GM23338 (cell line): ENCODE measurements at regions not wholly inside any gene's neighbourhood (a gene's known extent, or its start where the extent isn't known, plus 50 kb on each side); places are given as distances from the start of the nearest gene placed in this dataset.

Source experiments
- ATAC-seq: fragments of 200-7000 bp; cut with Tn5 transposase; 3 replicates; pipeline ENCODE4 v1.9.1; 2020
- DNase-seq: peaks from one replicate; pipeline ENCODE4 v3.0.0-alpha.2; 2015; ENCODE audit warnings: low spot score
- H2AFZ ChIP-seq: fragments of 200-600 bp; sonication (generic); 2 replicates; pipeline ENCODE4 v1.8.0; 2016; ENCODE audit warnings: antibody characterized with exemption, mild to moderate bottlenecking, moderate library complexity
- H3F3A ChIP-seq: fragments of 200-600 bp; sonication (generic); replicated peaks from 2 replicates; pipeline ENCODE4 v1.8.0; 2017; ENCODE audit warnings: antibody characterized with exemption, mixed run types, low read depth
- H3K27ac ChIP-seq: fragments of 200-600 bp; sonication (generic); 2 replicates; pipeline ENCODE4 v1.6.1; 2016; ENCODE audit warnings: low read depth
- H3K27me3 ChIP-seq: fragments of 200-600 bp; sonication (generic); 2 replicates; pipeline ENCODE4 v1.8.0; 2016; ENCODE audit warnings: mild to moderate bottlenecking, mixed run types, moderate library complexity; ENCODE audit not compliant: insufficient read depth
- H3K36me3 ChIP-seq: fragments of 200-600 bp; sonication (generic); 2 replicates; pipeline ENCODE4 v1.8.0; 2016; ENCODE audit warnings: mild to moderate bottlenecking; ENCODE audit not compliant: insufficient read depth
- H3K4me1 ChIP-seq: fragments of 200-600 bp; sonication (generic); 2 replicates; pipeline ENCODE4 v1.8.0; 2016; ENCODE audit warnings: mild to moderate bottlenecking, moderate library complexity; ENCODE audit not compliant: insufficient read depth
- H3K4me2 ChIP-seq: fragments of 200-600 bp; sonication (generic); 2 replicates; pipeline ENCODE4 v1.7.1; 2017; ENCODE audit warnings: mixed run types
- H3K4me3 ChIP-seq: fragments of 200-600 bp; sonication (generic); 2 replicates; pipeline ENCODE4 v1.6.1; 2016; ENCODE audit warnings: mixed run types
- H3K79me2 ChIP-seq: fragments of 200-600 bp; sonication (generic); replicated peaks from 2 replicates; pipeline ENCODE4 v1.8.0; 2017; ENCODE audit warnings: mild to moderate bottlenecking; ENCODE audit not compliant: insufficient read depth
- H3K9me2 ChIP-seq: fragments of 200-600 bp; sonication (generic); 2 replicates; pipeline ENCODE4 v1.8.0; 2017; ENCODE audit not compliant: insufficient read depth
- H4K20me1 ChIP-seq: fragments of 200-600 bp; sonication (generic); replicated peaks from 2 replicates; pipeline ENCODE4 v1.8.0; 2017; ENCODE audit warnings: mild to moderate bottlenecking; ENCODE audit not compliant: insufficient read depth
- H3K27ac Mint-ChIP-seq: 2 replicates; pipeline ENCODE4 v1.8.0; 2020; ENCODE audit warnings: inconsistent platforms, mild to moderate bottlenecking, moderate library complexity, mixed read lengths
- H3K27me3 Mint-ChIP-seq: 3 replicates; pipeline ENCODE4 v1.8.0; 2022; ENCODE audit warnings: low read depth, mild to moderate bottlenecking, moderate library complexity, mixed read lengths, inconsistent platforms; ENCODE audit not compliant: insufficient read depth, poor library complexity
- H3K36me3 Mint-ChIP-seq: 3 replicates; pipeline ENCODE4 v1.8.0; 2021; ENCODE audit warnings: low read depth, mild to moderate bottlenecking, inconsistent platforms, moderate library complexity, mixed read lengths
- H3K4me1 Mint-ChIP-seq: 3 replicates; pipeline ENCODE4 v1.8.0; 2020; ENCODE audit warnings: mild to moderate bottlenecking, inconsistent platforms, mixed read lengths
- H3K4me3 Mint-ChIP-seq: 3 replicates; pipeline ENCODE4 v1.8.0; 2021; ENCODE audit warnings: moderate library complexity, mild to moderate bottlenecking, inconsistent platforms, mixed read lengths
- H3K9me3 Mint-ChIP-seq: 3 replicates; pipeline ENCODE4 v1.8.0; 2020; ENCODE audit warnings: moderate library complexity, mild to moderate bottlenecking, inconsistent platforms, mixed read lengths
- ETS1 ChIP-seq: IDR thresholded peaks from 2 replicates; pipeline ENCODE4 v1.6.1; 2016; ENCODE audit warnings: antibody characterized with exemption
- EZH2 ChIP-seq: fragments of 200-600 bp; sonication (generic); IDR thresholded peaks from one replicate; pipeline ENCODE4 v1.8.0; 2017; ENCODE audit warnings: antibody characterized with exemption, mild to moderate bottlenecking, low read depth; ENCODE audit not compliant: unreplicated experiment
- EZH2phosphoT487 ChIP-seq: fragments of 200-600 bp; sonication (generic); IDR thresholded peaks from one replicate; pipeline ENCODE4 v1.8.1; 2018; ENCODE audit warnings: antibody characterized with exemption; ENCODE audit not compliant: unreplicated experiment
- NANOG ChIP-seq: IDR thresholded peaks from 2 replicates; pipeline ENCODE4 v1.6.1; 2016; ENCODE audit warnings: antibody characterized with exemption, borderline replicate concordance
- STAT1 ChIP-seq: IDR thresholded peaks from one replicate; pipeline ENCODE4 v1.6.1; 2016; ENCODE audit warnings: antibody characterized with exemption; ENCODE audit not compliant: unreplicated experiment
- ZNF114 ChIP-seq: fragments of 250-450 bp; sonication (Bioruptor Pico); IDR thresholded peaks from 2 replicates; pipeline ENCODE4 v1.5.0; 2020; ENCODE audit warnings: mild to moderate bottlenecking, moderate library complexity
- ZNF331 ChIP-seq: fragments of 250-450 bp; sonication (Bioruptor Pico); IDR thresholded peaks from 2 replicates; pipeline ENCODE4 v1.5.0; 2020; ENCODE audit warnings: low read depth, mild to moderate bottlenecking, moderate library complexity
- ZNF462 ChIP-seq: fragments of 250-450 bp; sonication (Bioruptor Pico); IDR thresholded peaks from 2 replicates; pipeline ENCODE4 v1.5.0; 2020; ENCODE audit warnings: mild to moderate bottlenecking, moderate library complexity

DNA sequence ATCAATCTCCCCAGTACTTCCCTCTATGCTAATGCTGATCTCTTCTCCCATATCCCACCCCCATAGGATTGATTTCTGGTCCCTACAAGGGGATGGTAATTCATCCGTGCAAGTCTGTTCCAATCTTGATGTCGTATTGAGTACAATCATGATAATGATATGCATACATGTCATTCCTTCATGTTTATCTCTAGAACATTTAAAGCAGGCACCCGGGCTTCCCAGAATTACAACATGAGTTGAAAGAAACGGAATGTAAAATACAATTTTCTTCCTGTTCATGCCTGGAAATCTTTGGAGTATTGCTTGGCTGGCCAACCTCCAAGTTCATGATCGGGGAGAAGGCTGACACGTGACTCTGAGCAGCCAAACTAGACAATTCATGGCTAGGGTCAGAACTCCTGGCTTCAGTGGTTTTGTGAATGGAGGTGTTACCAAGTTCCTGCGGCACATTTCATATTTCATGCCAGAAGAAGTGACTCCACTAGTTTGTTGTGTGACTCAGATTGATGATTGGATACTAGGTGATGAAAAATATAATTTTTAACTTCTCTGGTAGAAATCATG, 66.6 kb downstream of the C9orf152 start:
- Mint-ChIP-seq H3K27ac (no peak overlapping the region), H3K4me3 (no peak overlapping the region), H3K36me3 (peaks cover 47% of the 10 kb centered on the region), H3K9me3 (no peaks in the 10 kb centered on the region), H3K4me1 (peaks cover 16% of the 10 kb centered on the region), H3K27me3 (peaks cover 13% of the 10 kb centered on the region)
- Histone ChIP-seq H3K36me3 (no peaks in the 10 kb centered on the region), H4K20me1 (no peaks in the 10 kb centered on the region; the same call in none of the 2 replicates), H3K4me3 (no peak overlapping the region), H3K27me3 (no peaks in the 10 kb centered on the region), H3K4me1 (no peaks in the 10 kb centered on the region), H3K79me2 (peaks cover 58% of the 10 kb centered on the region), H2AFZ (no peak overlapping the region), H3K27ac (no peak overlapping the region), H3F3A (no peaks in the 10 kb centered on the region), H3K9me2 (no peaks in the 10 kb centered on the region), H3K4me2 (no peak overlapping the region)
- ATAC-seq (no peak), DNase-seq (no peak)
- TF ChIP-seq ZNF462 (CRISPR knock-in tag) (no peak), EZH2phosphoT487 (no peak), ZNF114 (no peak), STAT1 (no peak), NANOG (no peak), ETS1 (no peak), ZNF331 (no peak), EZH2 (no peak)
